ENCODE measurements at regions not wholly inside any gene's neighbourhood (a gene's known extent, or its start where the extent isn't known, plus 50 kb on each side); places are given as distances from the start of the nearest gene placed in this dataset.

DNA sequence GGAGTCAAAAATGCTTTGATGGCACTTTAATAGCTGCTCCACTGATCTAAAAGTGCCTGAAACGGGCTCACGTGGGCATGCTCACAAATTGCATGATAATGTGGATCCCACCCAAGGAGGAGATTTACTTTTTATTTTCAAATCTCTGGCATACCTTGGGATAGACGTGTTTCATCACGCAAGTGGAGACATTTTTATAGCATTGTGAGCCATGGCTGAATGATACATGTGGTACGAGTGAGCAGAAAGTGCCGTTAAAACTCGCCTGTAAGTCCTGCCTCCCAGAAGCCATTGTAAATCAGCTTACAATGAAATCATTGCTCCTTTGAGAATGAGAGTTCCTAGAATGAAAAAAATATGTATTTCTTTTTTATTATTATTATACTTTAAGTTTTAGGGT, 514.7 kb downstream of the MAT2B start:
- Histone ChIP-seq H3K4me3 (ENCODE audit: low read depth in 1 of 3, low read length in 3 of 3) (no peak overlapping the region), H3K4me1 (ENCODE audit: control insufficient read depth in 4 of 4, insufficient read depth in 4 of 4, low read length in 3 of 4) (no peaks in the 10 kb centered on the region), H3K9ac (ENCODE audit: low read depth in 1 of 2, low read length in 2 of 2) (no peak overlapping the region), H3K9me3 (ENCODE audit: control insufficient read depth in 4 of 4, low read length in 3 of 4) (no peaks in the 10 kb centered on the region), H3K36me3 (ENCODE audit: control insufficient read depth in 4 of 4, insufficient read depth in 3 of 4, low read depth in 1 of 4, low read length in 3 of 4) (no peaks in the 10 kb centered on the region), H3K27ac (ENCODE audit: low read depth in 1 of 2, low read length in 2 of 2) (no peak overlapping the region), H3K27me3 (ENCODE audit: control insufficient read depth in 4 of 4, insufficient read depth in 4 of 4, low read length in 3 of 4) (no peaks in the 10 kb centered on the region)
- whole genome bisulfite sequencing, result 92% methylated on average over 7 of the region's 7 CpGs
- no peak for DNase-seq (ENCODE audit: low spot score)
- TF ChIP-seq FOXA2 (IDR thresholded peaks at IDR 0.05), result no peak
- TF ChIP-seq, protein P1, sequence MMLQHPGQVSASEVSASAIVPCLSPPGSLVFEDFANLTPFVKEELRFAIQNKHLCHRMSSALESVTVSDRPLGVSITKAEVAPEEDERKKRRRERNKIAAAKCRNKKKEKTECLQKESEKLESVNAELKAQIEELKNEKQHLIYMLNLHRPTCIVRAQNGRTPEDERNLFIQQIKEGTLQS (IDR thresholded peaks at IDR 0.05), result no peak
- TF ChIP-seq EGR1 (IDR thresholded peaks at IDR 0.05; ENCODE audit: low read depth in 2 of 2), result no peak
- TF ChIP-seq, protein P2, sequence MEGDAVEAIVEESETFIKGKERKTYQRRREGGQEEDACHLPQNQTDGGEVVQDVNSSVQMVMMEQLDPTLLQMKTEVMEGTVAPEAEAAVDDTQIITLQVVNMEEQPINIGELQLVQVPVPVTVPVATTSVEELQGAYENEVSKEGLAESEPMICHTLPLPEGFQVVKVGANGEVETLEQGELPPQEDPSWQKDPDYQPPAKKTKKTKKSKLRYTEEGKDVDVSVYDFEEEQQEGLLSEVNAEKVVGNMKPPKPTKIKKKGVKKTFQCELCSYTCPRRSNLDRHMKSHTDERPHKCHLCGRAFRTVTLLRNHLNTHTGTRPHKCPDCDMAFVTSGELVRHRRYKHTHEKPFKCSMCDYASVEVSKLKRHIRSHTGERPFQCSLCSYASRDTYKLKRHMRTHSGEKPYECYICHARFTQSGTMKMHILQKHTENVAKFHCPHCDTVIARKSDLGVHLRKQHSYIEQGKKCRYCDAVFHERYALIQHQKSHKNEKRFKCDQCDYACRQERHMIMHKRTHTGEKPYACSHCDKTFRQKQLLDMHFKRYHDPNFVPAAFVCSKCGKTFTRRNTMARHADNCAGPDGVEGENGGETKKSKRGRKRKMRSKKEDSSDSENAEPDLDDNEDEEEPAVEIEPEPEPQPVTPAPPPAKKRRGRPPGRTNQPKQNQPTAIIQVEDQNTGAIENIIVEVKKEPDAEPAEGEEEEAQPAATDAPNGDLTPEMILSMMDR (IDR thresholded peaks at IDR 0.05; ENCODE audit: low read depth, low read length, missing input control), result no peak

DNA sequence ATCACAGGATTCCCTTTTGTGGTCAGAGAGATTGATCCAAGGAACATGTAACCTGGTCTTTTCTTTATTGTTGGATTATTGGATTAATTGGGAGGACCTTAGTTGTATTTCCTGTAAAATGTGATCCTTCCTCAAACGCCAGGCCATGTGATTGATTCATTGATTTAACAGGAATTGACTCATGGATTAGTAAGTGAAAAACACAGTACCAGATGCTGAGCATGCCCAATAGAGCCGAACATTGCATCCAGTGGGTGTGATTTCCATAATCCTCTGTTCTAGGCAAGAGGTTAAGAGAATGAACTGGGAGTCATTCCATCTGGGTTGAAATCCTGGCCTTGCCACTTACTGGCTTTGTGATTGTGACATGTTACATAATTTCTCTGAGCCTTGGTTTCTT, 522.3 kb downstream of the MAT2B start:
- Histone ChIP-seq H3K4me1 (ENCODE audit: control insufficient read depth in 4 of 4, insufficient read depth in 4 of 4, low read length in 3 of 4) (no peaks in the 10 kb centered on the region), H3K9ac (ENCODE audit: low read depth in 1 of 2, low read length in 2 of 2) (no peak overlapping the region), H3K27ac (ENCODE audit: low read depth in 1 of 2, low read length in 2 of 2) (no peak overlapping the region), H3K4me3 (ENCODE audit: low read depth in 1 of 3, low read length in 3 of 3) (no peak overlapping the region), H3K27me3 (ENCODE audit: control insufficient read depth in 4 of 4, insufficient read depth in 4 of 4, low read length in 3 of 4) (peaks cover 0 to 4% (median 0%) of the 10 kb centered on the region in 4 donors), H3K9me3 (ENCODE audit: control insufficient read depth in 4 of 4, low read length in 3 of 4) (no peaks in the 10 kb centered on the region), H3K36me3 (ENCODE audit: control insufficient read depth in 4 of 4, insufficient read depth in 3 of 4, low read depth in 1 of 4, low read length in 3 of 4) (no peaks in the 10 kb centered on the region)
- WGBS, result 58% methylated on average over 2 of the region's 2 CpGs
- TF ChIP-seq, protein P2 (IDR thresholded peaks at IDR 0.05; ENCODE audit: low read depth, low read length, missing input control), result no peak
- TF ChIP-seq HNF4A (conservative IDR thresholded peaks at IDR 0.05) (no peak), GABPA (IDR thresholded peaks at IDR 0.05 in 1 of 2, conservative IDR thresholded peaks at IDR 0.05 in 1 of 2) (no peak), HNF4G (IDR thresholded peaks at IDR 0.05) (no peak), YY1 (IDR thresholded peaks at IDR 0.05) (no peak), FOXA2 (IDR thresholded peaks at IDR 0.05) (no peak), FOXA1 (IDR thresholded peaks at IDR 0.05) (no peak), TAF1 (conservative IDR thresholded peaks at IDR 0.05) (no peak), NR2F2 (IDR thresholded peaks at IDR 0.05) (no peak), JUND (IDR thresholded peaks at IDR 0.05) (no peak), SP1 (IDR thresholded peaks at IDR 0.05) (no peak)
- TF ChIP-seq, protein P3, sequence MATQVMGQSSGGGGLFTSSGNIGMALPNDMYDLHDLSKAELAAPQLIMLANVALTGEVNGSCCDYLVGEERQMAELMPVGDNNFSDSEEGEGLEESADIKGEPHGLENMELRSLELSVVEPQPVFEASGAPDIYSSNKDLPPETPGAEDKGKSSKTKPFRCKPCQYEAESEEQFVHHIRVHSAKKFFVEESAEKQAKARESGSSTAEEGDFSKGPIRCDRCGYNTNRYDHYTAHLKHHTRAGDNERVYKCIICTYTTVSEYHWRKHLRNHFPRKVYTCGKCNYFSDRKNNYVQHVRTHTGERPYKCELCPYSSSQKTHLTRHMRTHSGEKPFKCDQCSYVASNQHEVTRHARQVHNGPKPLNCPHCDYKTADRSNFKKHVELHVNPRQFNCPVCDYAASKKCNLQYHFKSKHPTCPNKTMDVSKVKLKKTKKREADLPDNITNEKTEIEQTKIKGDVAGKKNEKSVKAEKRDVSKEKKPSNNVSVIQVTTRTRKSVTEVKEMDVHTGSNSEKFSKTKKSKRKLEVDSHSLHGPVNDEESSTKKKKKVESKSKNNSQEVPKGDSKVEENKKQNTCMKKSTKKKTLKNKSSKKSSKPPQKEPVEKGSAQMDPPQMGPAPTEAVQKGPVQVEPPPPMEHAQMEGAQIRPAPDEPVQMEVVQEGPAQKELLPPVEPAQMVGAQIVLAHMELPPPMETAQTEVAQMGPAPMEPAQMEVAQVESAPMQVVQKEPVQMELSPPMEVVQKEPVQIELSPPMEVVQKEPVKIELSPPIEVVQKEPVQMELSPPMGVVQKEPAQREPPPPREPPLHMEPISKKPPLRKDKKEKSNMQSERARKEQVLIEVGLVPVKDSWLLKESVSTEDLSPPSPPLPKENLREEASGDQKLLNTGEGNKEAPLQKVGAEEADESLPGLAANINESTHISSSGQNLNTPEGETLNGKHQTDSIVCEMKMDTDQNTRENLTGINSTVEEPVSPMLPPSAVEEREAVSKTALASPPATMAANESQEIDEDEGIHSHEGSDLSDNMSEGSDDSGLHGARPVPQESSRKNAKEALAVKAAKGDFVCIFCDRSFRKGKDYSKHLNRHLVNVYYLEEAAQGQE (IDR thresholded peaks at IDR 0.05), result no peak
- TF ChIP-seq, protein P4, sequence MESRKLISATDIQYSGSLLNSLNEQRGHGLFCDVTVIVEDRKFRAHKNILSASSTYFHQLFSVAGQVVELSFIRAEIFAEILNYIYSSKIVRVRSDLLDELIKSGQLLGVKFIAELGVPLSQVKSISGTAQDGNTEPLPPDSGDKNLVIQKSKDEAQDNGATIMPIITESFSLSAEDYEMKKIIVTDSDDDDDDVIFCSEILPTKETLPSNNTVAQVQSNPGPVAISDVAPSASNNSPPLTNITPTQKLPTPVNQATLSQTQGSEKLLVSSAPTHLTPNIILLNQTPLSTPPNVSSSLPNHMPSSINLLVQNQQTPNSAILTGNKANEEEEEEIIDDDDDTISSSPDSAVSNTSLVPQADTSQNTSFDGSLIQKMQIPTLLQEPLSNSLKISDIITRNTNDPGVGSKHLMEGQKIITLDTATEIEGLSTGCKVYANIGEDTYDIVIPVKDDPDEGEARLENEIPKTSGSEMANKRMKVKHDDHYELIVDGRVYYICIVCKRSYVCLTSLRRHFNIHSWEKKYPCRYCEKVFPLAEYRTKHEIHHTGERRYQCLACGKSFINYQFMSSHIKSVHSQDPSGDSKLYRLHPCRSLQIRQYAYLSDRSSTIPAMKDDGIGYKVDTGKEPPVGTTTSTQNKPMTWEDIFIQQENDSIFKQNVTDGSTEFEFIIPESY (IDR thresholded peaks at IDR 0.05), result no peak
- TF ChIP-seq, protein P1 (IDR thresholded peaks at IDR 0.05), result no peak
- no peak for DNase-seq (ENCODE audit: low spot score)

Measured in liver (tissue), 8 donors.